ENCODE measurements at regions not wholly inside any gene's neighbourhood (a gene's known extent, or its start where the extent isn't known, plus 50 kb on each side); places are given as distances from the start of the nearest gene placed in this dataset.

DNA sequence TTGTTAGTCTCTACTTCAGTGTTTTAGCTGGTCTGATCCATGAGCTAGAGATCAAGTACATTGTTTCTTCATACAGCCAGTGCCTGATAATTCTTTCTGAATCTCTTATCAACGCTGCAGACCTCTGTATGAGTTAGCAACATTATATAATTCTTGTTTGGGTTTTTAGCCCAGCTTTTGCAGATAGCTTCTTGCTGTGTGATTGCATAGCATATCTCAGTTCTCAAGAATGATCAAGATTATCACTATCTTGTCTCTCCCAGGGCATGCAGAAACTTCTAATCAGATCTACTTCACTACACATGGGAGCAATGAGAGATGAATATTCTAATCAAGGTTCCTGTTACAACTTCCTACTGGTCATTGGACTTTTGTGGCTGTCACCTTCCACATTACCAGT is 158.3 kb downstream of the FAM174A start:
- TF ChIP-seq CTCF (conservative IDR thresholded peaks at IDR 0.05; ENCODE audit: low read length) (no peak), EZH2phosphoT487 (IDR thresholded peaks at IDR 0.05; ENCODE audit: borderline replicate concordance) (no peak)
